Right lobe of liver (tissue), 4 donors: ENCODE measurements at regions not wholly inside any gene's neighbourhood (a gene's known extent, or its start where the extent isn't known, plus 50 kb on each side); places are given as distances from the start of the nearest gene placed in this dataset.

Experiments
- POLR2A ChIP-seq: fragments of 450-650 bp; IDR thresholded peaks from one replicate; pipeline ENCODE4 v1.6.1; 2017; ENCODE audit warnings: antibody characterized with exemption, mild to moderate bottlenecking
- TF ChIP-seq, protein P1 (sequence below), 4 donors: fragments of 200-600 bp in 3 of 4; fragments of 450-650 bp in 1 of 4; IDR thresholded peaks; one replicate each; pipeline versions ENCODE4 v1.5.1 to v1.8.0; 2016 to 2022; ENCODE audit warnings: antibody characterized with exemption in 4 of 4, mild to moderate bottlenecking in 2 of 4
- donor health status: DM: no; HTN: no; CAD: no.
- donor health status: DM: no; HTN: no; CAD: no.
- donor health status: DM: no; HTN: yes; CAD: no.

GRCh38 chr4:17433827-17434226, 78.1 kb downstream of the QDPR start:
- TF ChIP-seq POLR2A, result no peak
- TF ChIP-seq, protein P1, sequence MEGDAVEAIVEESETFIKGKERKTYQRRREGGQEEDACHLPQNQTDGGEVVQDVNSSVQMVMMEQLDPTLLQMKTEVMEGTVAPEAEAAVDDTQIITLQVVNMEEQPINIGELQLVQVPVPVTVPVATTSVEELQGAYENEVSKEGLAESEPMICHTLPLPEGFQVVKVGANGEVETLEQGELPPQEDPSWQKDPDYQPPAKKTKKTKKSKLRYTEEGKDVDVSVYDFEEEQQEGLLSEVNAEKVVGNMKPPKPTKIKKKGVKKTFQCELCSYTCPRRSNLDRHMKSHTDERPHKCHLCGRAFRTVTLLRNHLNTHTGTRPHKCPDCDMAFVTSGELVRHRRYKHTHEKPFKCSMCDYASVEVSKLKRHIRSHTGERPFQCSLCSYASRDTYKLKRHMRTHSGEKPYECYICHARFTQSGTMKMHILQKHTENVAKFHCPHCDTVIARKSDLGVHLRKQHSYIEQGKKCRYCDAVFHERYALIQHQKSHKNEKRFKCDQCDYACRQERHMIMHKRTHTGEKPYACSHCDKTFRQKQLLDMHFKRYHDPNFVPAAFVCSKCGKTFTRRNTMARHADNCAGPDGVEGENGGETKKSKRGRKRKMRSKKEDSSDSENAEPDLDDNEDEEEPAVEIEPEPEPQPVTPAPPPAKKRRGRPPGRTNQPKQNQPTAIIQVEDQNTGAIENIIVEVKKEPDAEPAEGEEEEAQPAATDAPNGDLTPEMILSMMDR (IDR thresholded peaks at IDR 0.05), result no peak
